Kidney epithelial cell (primary cell): ENCODE measurements at regions not wholly inside any gene's neighbourhood (a gene's known extent, or its start where the extent isn't known, plus 50 kb on each side); places are given as distances from the start of the nearest gene placed in this dataset.

Experiments
- DNase-seq: peaks from one replicate; pipeline ENCODE4 v3.0.0-alpha.2; 2010; ENCODE audit warnings: low read depth
- H3K27me3 ChIP-seq: 2 replicates; pipeline ENCODE4 v1.6.0; 2011; ENCODE audit warnings: low read length; ENCODE audit not compliant: control insufficient read depth, insufficient read depth
- H3K36me3 ChIP-seq: 2 replicates; pipeline ENCODE4 v1.5.1; 2011; ENCODE audit warnings: low read length; ENCODE audit not compliant: control insufficient read depth, insufficient read depth
- H3K4me3 ChIP-seq: 2 replicates; pipeline ENCODE4 v1.5.1; 2011; ENCODE audit warnings: low read depth, mild to moderate bottlenecking, control low read depth, low read length
- TF ChIP-seq, protein P1 (sequence below): IDR thresholded peaks from 2 replicates; pipeline ENCODE4 v1.5.1; 2011; ENCODE audit warnings: mild to moderate bottlenecking, moderate library complexity, low read length, control low read depth, inconsistent platforms; ENCODE audit not compliant: insufficient read depth, poor library complexity, severe bottlenecking

DNA sequence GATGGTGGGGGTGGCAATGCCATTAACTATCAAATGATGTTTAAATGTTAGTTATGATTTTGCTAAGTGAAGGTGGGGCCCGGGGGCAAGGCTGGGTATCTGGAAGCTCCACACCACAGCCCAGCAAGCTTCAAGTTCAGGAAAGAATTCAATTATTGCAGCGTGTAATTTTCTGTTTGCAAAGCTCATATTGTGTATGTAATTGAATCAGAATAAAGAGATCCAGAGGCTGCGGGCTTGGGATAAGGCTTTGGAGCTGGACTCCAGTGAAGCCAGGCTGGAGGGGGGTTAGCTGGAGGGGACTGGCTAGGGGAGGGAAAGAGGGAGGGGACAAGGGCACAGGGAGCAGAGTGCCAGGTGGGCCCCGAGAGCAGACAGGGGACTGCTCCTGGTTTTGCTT, 557.1 kb upstream of the CADM1 start:
- no peak for DNase-seq
- Histone ChIP-seq H3K4me3 (no peak overlapping the region), H3K27me3 (no peaks in the 10 kb centered on the region), H3K36me3 (no peaks in the 10 kb centered on the region)
- TF ChIP-seq, protein P1, sequence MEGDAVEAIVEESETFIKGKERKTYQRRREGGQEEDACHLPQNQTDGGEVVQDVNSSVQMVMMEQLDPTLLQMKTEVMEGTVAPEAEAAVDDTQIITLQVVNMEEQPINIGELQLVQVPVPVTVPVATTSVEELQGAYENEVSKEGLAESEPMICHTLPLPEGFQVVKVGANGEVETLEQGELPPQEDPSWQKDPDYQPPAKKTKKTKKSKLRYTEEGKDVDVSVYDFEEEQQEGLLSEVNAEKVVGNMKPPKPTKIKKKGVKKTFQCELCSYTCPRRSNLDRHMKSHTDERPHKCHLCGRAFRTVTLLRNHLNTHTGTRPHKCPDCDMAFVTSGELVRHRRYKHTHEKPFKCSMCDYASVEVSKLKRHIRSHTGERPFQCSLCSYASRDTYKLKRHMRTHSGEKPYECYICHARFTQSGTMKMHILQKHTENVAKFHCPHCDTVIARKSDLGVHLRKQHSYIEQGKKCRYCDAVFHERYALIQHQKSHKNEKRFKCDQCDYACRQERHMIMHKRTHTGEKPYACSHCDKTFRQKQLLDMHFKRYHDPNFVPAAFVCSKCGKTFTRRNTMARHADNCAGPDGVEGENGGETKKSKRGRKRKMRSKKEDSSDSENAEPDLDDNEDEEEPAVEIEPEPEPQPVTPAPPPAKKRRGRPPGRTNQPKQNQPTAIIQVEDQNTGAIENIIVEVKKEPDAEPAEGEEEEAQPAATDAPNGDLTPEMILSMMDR, result no peak

DNA sequence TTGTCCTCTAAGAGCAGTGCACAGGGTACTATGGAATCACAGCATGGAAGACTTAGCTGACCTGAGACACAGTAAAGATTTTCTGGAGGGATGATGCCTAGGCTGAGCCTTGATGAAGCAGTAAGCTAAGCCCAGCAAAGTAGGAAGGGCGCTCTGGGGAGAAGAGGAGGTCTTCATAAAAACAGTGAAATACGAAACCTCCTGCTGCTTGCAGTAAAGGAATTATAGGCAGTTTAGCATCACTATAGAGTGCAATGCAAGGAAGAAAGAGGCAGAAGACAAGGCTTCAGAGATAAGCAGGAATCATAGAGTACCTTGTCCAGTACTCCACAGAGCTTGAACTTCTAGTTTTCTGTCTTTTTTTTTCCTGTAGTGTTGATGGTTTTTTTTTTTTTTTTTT, 555.7 kb upstream of the CADM1 start:
- Histone ChIP-seq H3K27me3 (no peaks in the 10 kb centered on the region), H3K4me3 (no peak overlapping the region), H3K36me3 (no peaks in the 10 kb centered on the region)
- TF ChIP-seq, protein P1, result no peak
- DNase-seq, result no peak

DNA sequence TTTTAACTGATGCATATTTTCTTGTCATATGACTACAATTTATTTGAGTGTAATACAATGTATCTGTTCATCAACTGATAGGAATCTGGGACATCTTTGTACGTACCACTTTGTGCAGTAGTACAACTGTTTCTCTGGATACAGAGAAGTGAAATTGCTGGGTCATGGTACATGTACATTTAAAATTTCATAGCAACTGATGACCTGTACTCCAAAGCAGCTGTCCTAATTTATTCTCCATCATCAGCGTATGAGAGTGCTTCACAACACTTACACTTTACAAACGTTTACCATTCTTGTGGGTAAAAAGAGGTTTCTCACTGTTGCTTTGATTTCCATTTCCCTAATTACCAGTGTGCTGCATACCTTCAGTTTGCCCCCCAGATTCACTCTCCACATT, 552.8 kb upstream of the CADM1 start:
- DNase-seq, result no peak
- H3K4me3 ChIP-seq, result no peak overlapping the region
- no peaks in the 10 kb centered on the region for H3K27me3 ChIP-seq
- TF ChIP-seq, protein P1, result no peak
- no peaks in the 10 kb centered on the region for H3K36me3 ChIP-seq

DNA sequence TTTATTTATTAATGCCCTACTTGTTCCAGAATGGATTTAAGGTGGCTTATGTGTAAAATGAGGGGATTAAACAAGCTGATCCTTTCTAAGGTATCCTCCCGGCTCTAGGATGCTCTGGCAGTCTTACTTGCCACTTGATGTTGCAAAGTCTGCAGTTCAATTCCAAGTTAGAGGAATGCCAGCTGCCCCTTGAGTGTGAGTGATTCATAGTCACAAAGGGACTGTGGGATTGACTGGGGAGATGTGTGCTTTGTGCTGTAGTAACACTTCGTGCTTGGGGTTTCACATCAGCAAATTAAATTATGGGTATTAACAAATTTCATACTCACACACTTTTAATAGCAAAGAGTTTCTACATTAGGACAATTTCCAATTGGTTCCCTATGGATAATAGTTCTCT, 550.8 kb upstream of the CADM1 start:
- DNase-seq, result no peak
- H3K4me3 ChIP-seq, result no peak overlapping the region
- no peaks in the 10 kb centered on the region for H3K27me3 ChIP-seq
- TF ChIP-seq, protein P1, result no peak
- no peaks in the 10 kb centered on the region for H3K36me3 ChIP-seq

DNA sequence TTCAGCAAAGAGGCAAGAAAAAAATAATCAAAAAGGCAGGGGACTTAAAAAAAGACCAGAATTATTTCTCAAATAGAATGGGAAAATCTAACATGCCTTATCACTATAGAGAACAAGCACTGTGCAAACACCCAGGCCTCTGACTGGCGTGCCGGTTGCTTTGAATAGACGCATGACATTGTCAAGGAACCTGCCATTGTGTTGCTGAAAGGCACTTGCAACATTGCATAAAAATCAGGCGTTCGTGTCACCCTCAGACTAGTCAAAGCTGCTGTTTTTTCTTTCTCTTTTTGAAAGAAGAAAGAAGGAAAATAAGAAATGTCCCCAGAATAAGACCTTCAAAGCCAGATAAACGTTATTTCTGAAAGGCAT, 549.3 kb upstream of the CADM1 start:
- Histone ChIP-seq H3K4me3 (no peak overlapping the region), H3K36me3 (no peaks in the 10 kb centered on the region), H3K27me3 (no peaks in the 10 kb centered on the region)
- TF ChIP-seq, protein P1, result no peak
- DNase-seq, result no peak

DNA sequence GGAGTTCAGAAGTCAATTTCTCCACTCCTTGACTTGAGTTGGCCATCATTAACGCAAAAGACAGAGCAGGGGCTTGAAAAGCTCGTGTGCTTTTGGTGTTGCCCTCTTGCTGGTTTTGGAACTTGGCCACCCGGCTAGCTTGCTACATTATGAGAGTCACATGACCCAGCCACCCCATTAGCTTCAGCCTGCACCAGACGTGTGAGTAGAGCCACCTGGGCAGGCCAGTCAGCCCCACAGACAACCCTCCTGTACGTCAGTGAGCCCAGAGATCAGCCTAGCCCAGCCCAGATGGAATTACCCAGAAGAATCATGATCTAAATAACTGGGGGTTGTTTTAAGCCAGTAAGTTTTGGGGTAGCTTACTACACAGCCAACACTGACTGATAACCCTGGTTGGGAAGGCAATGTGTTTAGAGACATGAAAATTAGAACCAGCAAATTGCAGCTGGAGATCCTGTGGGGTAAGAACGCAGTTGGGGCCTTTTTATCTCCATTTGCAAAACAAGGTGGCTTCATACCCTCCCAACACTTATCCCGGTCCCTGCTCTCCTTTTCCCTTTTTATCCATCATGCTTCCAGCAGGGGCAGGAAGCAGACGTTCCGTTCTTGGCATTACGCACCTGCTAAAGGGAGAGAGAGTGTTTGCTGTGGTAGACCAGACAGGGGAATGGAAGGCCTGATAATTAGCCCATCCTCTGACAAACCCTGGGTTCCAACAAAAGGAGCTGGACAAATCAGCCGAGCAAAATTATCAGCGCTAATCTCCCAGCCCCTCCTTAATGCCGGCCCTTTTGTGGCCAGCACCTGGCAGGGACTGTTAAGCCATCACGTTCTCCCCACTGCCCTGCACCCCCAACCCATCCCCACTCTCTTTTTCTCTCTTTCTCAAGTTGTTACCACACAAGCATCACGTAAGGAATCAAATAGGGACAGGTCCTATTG, 548.7 kb upstream of the CADM1 start:
- H3K36me3 ChIP-seq, result no peaks in the 10 kb centered on the region
- TF ChIP-seq, protein P1, result no peak
- no peaks in the 10 kb centered on the region for H3K27me3 ChIP-seq
- DNase-seq, result no peak
- H3K4me3 ChIP-seq, result no peak overlapping the region
